HepG2 (cell line): ENCODE measurements at regions not wholly inside any gene's neighbourhood (a gene's known extent, or its start where the extent isn't known, plus 50 kb on each side); places are given as distances from the start of the nearest gene placed in this dataset.

ENCODE experiments used
- TOE1 ChIP-seq: sonication (generic); formaldehyde crosslinking; IDR thresholded peaks from 2 replicates; pipeline ENCODE4 v1.4.0; 2020; ENCODE audit warnings: mild to moderate bottlenecking, missing genetic modification reagents
- ZBTB37 ChIP-seq: sonication (generic); formaldehyde crosslinking; IDR thresholded peaks from 2 replicates; pipeline ENCODE4 v1.4.0; 2020; ENCODE audit warnings: mild to moderate bottlenecking, missing genetic modification reagents
- ZNF501 ChIP-seq: sonication (generic); formaldehyde crosslinking; IDR thresholded peaks from 2 replicates; pipeline ENCODE4 v1.5.1; 2020; ENCODE audit warnings: mild to moderate bottlenecking, moderate library complexity, missing genetic modification reagents

- TF ChIP-seq ZBTB37 (CRISPR knock-in tag) (no peak), ZNF501 (CRISPR knock-in tag) (no peak), TOE1 (CRISPR knock-in tag) (no peak)
Measured at GRCh38 chr4:183589461-183590099, 69.4 kb downstream of the RWDD4 start (continued).
